ENCODE measurements at regions not wholly inside any gene's neighbourhood (a gene's known extent, or its start where the extent isn't known, plus 50 kb on each side); places are given as distances from the start of the nearest gene placed in this dataset.

- no peak for DNase-seq
These were observed 1295.1 kb upstream of the C9orf72 start for GRCh38 chr9:28868228-28868990.

GRCh38 chr9:28882529-28882928 lies 1309.2 kb upstream of the C9orf72 start:
- no peak for DNase-seq

- no peak for DNase-seq
These were observed 1310.0 kb upstream of the C9orf72 start for GRCh38 chr9:28883234-28883633.

GRCh38 chr9:28887188-28887884 lies 1314.1 kb upstream of the C9orf72 start:
- no peak for DNase-seq

GRCh38 chr9:28888806-28889205 lies 1315.5 kb upstream of the C9orf72 start:
- no peak for DNase-seq

- no peak for DNase-seq
These were observed 1319.3 kb upstream of the C9orf72 start for GRCh38 chr9:28892538-28892937.

- DNase-seq = no peak
These were observed 1326.0 kb upstream of the C9orf72 start for GRCh38 chr9:28899267-28899666.

- no peak for DNase-seq
These were observed 1326.6 kb upstream of the C9orf72 start for GRCh38 chr9:28899926-28900325.

- no peak for DNase-seq
These were observed 1327.1 kb upstream of the C9orf72 start for GRCh38 chr9:28900406-28900805.

GRCh38 chr9:28909526-28909925 lies 1336.2 kb upstream of the C9orf72 start:
- DNase-seq = no peak

GRCh38 chr9:28912621-28913020 lies 1339.3 kb upstream of the C9orf72 start:
- no peak for DNase-seq

GRCh38 chr9:28915202-28915930 lies 1342.1 kb upstream of the C9orf72 start:
- DNase-seq = no peak

- no peak for DNase-seq
These were observed 1343.1 kb upstream of the C9orf72 start for GRCh38 chr9:28916348-28916747.

GRCh38 chr9:28921857-28922500 lies 1348.7 kb upstream of the C9orf72 start:
- no peak for DNase-seq

GRCh38 chr9:28922891-28923290 lies 1349.6 kb upstream of the C9orf72 start:
- no peak for DNase-seq

- DNase-seq = no peak
These were observed 1350.1 kb upstream of the C9orf72 start for GRCh38 chr9:28923351-28923750.

- no peak for DNase-seq
These were observed 1351.9 kb upstream of the C9orf72 start for GRCh38 chr9:28925157-28925556.

GRCh38 chr9:28926306-28926705 lies 1353.0 kb upstream of the C9orf72 start:
- DNase-seq = no peak

- DNase-seq = no peak
These were observed 1354.4 kb upstream of the C9orf72 start for GRCh38 chr9:28927691-28928090.

GRCh38 chr9:28929433-28929832 lies 1356.2 kb upstream of the C9orf72 start:
- no peak for DNase-seq

- DNase-seq = no peak
These were observed 1357.5 kb upstream of the C9orf72 start for GRCh38 chr9:28930766-28931165.

GRCh38 chr9:28934111-28934510 lies 1360.8 kb upstream of the C9orf72 start:
- DNase-seq = no peak

- DNase-seq = no peak
These were observed 1365.7 kb upstream of the C9orf72 start for GRCh38 chr9:28938981-28939380.

Data from eye (tissue), 1 donor.